Mesodermal cell (in vitro differentiated cells): ENCODE measurements at regions not wholly inside any gene's neighbourhood (a gene's known extent, or its start where the extent isn't known, plus 50 kb on each side); places are given as distances from the start of the nearest gene placed in this dataset.
A peak's percentile ranks its signal among the peaks of the same experiment; 100 is the strongest.

Experiments
- H3K27ac ChIP-seq: 2 replicates; pipeline ENCODE4 v1.7.0; 2013; ENCODE audit warnings: mild to moderate bottlenecking, low read depth, low read length, moderate library complexity; ENCODE audit not compliant: severe bottlenecking
- H3K36me3 ChIP-seq: 2 replicates; pipeline ENCODE4 v1.7.1; 2013; ENCODE audit warnings: mild to moderate bottlenecking, low read length, moderate library complexity; ENCODE audit not compliant: control insufficient read depth, insufficient read depth
- H3K4me1 ChIP-seq: one replicate; pipeline ENCODE4 v1.7.1; 2013; ENCODE audit warnings: mild to moderate bottlenecking, low read length; ENCODE audit not compliant: insufficient read depth, control insufficient read depth, poor library complexity, severe bottlenecking
- H3K4me3 ChIP-seq: 2 replicates; pipeline ENCODE4 v1.7.0; 2013; ENCODE audit warnings: low read length, control low read depth, mild to moderate bottlenecking; ENCODE audit not compliant: insufficient read depth, poor library complexity, severe bottlenecking; ENCODE audit errors: extremely low read depth
- H3K9me3 ChIP-seq: 2 replicates; pipeline ENCODE4 v1.7.1; 2013; ENCODE audit warnings: mild to moderate bottlenecking, low read length, moderate library complexity; ENCODE audit not compliant: control insufficient read depth
- WGBS, 2 experiments: methylation state at CpG; one replicate each; pipeline ENCODE4 v1.1.5; 2013; ENCODE audit warnings: missing lambda C conversion rate in 2 of 2; ENCODE audit not compliant: insufficient coverage in 2 of 2; 5-methylcytosine and 5-hydroxymethylcytosine counted together

DNA sequence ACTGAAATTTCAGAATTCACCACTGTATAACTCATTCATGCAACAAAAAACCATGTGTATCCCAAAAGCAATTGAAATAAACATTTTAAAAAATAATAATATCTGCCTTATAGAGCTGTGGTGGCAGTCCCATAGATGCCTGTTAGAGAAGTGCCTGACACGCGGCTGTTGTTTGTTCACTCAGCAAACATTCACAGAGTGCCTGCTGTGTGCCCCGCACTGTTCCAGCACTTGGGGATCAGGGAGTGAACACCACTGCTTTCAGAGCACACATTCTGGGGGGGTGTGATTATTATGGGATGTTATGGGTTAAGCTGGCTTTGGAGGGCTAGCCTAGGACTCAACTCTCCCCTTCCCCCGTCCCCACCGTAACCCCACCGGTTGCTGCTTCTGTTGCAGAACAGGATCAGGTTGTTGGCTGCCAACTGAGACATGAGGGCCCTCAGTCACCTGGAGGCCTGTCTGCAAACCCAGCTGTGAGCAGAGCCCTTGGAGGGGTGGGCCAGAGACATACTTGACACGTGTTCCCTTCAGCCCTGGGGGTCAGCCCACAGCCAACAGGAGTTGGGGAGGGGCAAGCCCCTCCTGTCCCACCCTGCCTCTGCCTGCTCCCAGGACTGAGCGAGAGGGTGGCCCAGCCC is 103.3 kb upstream of the CIBAR2 start:
- H3K27ac ChIP-seq = no peak overlapping the region
- peaks cover 3% of the 10 kb centered on the region for H3K36me3 ChIP-seq
- H3K4me1 ChIP-seq = peaks cover 20% of the 10 kb centered on the region
- 91% methylated on average over 5 to 6 of the region's 8 CpGs for WGBS, 2 experiments
- no peak overlapping the region for H3K4me3 ChIP-seq
- no peaks in the 10 kb centered on the region for H3K9me3 ChIP-seq

DNA sequence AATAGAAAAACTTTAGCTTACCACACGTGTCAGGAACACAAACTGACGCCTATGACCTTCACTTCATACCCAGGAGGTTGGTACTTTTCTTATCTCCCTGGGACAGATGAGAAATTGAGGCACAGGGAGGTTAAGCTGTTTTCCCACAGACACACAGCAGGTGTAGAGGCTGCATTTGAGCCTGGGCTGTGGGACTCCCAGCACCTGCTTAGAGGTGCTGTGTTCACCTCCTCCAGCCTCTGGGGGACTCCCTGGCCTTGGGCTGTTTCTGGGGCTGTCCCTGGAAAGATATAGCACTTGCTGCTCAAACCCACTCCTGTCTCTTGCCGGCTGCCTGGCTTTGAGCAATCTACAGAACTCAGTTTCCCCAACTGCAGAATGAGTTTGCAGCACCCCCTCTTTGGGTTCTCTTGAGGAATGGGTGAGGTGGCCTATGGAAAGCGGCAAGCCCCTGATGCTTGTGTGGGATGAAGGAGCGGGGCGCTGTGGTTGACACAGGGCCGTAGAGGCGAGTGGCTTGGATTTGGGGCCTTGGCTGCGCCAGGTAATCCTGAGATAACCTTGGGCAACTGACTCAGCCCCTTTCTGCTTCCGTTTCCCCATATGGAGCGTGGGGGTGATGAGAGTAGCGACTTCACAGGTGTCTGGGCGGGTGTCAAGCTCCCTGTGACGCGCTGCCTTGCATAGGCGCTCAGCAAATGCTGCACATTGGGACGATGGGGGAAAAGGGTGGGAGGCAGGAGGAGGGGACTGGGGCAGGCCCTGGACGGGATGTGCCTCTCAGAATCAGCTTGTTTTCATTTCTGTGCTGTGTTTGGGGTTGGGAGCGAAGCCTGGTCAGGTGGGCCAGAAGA is 104.5 kb upstream of the CIBAR2 start:
- WGBS, 2 experiments = 92 to 93% methylated on average over 17 of the region's 19 CpGs
- no peaks in the 10 kb centered on the region for H3K9me3 ChIP-seq
- H3K4me3 ChIP-seq = no peak overlapping the region
- peaks cover 3% of the 10 kb centered on the region for H3K36me3 ChIP-seq
- H3K4me1 ChIP-seq = peaks cover 25% of the 10 kb centered on the region
- no peak overlapping the region for H3K27ac ChIP-seq

DNA sequence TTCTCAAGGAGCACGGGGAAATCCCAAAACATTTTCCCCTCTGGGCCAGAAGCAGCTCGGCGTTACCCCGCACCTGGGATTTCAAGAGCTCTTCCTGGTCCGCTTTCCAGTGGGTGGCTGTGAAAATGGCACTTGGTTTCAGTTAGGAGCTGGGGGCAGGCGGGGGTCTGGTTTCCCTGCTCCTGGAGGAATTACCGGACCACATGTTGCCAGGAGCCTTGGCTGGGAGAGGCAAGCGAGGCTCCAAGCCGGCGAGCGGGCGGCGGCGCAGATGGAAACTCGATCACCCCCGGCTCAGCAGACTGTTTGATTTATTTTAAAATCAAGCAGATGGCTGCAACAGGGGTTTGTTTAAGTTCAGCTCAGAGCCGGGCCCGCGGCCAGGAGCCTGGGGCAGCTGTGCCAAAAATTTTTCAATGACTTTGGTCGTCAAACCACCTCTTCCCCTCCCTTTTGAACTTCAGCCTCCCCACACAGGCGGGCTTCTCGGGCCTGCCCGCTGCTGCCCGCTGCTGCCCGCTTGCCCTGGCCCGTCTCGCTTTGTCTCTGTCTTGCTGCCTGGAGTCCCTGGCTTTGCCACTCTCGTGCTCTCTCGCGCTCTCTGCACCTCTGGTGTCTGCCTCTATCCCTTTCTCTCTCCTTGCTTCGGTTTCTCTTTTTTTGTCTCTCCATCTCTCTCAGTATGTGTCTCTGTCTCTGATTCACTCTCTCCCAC is 108.0 kb upstream of the CIBAR2 start:
- Histone ChIP-seq H3K27ac (peak overlapping the region; percentile 73), H3K36me3 (peaks cover 3% of the 10 kb centered on the region), H3K9me3 (no peaks in the 10 kb centered on the region), H3K4me1 (peaks cover 30% of the 10 kb centered on the region), H3K4me3 (no peak overlapping the region)
- WGBS, 2 experiments = 72 to 81% methylated on average over 30 of the region's 31 CpGs

DNA sequence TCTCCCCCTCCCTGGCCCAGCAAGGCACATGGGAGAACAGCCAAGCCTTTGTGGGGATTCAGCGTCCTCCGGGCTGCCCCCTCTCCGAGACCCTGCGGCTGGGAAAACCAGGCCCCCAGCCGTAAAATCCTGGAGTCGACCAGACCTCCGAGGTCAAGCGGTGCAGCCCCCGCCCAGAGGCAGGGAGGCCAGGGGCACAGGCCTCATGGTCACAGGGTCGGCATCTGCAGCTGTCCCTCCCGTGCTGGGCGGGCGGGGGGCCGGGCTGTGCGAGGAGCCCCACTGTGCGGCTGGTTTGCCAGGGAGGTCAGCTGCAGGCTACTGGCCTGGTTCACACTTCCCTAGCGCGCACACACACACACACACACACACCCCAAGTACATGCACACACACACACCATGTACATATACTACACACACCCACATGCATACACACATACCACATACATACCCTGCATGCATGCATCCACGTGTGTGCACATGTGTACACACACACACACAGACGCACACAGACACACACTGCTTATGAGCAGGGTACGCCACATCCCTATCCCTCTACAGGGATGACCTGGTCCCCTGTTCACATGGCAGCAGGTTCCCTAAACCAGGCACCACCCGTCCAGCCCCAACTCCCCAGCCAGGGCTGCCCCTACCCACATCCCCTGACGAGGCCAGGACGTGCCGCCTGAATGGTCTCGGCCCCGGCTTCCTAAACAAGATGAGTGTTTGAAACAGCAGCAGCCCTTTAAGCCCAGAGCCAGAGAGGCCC is 108.9 kb upstream of the CIBAR2 start:
- H3K36me3 ChIP-seq = peaks cover under 1% of the 10 kb centered on the region
- peak overlapping the region; percentile 73 for H3K27ac ChIP-seq
- WGBS, 2 experiments = 69 to 78% methylated on average over 16 to 26 of the region's 27 CpGs
- peaks cover 5% of the 10 kb centered on the region for H3K9me3 ChIP-seq
- H3K4me1 ChIP-seq = peaks cover 30% of the 10 kb centered on the region
- H3K4me3 ChIP-seq = no peak overlapping the region

DNA sequence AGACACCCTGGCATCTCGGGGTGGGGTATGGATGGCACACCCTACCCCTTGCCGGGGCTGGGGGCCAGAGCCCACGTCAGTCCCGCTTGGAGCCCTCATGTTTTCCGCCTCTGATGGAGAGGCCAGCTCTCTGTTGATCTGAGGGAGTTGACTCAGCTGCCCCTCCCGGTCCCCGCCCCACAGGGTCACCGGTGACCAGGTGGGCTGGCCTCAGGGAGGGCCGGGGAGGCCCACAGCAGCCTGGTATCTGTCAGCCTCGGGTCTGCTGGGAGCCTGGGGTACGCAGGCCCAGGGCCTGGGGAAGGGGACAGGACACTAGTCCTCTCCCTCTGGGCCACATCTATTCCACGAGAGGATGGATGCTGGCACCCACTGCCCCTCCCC is 109.5 kb upstream of the CIBAR2 start:
- 84 to 88% methylated on average over 11 to 12 of the region's 12 CpGs for WGBS, 2 experiments
- Histone ChIP-seq H3K4me1 (peaks cover 30% of the 10 kb centered on the region), H3K27ac (peak overlapping the region; percentile 66), H3K36me3 (no peaks in the 10 kb centered on the region), H3K9me3 (peaks cover 5% of the 10 kb centered on the region), H3K4me3 (no peak overlapping the region)

DNA sequence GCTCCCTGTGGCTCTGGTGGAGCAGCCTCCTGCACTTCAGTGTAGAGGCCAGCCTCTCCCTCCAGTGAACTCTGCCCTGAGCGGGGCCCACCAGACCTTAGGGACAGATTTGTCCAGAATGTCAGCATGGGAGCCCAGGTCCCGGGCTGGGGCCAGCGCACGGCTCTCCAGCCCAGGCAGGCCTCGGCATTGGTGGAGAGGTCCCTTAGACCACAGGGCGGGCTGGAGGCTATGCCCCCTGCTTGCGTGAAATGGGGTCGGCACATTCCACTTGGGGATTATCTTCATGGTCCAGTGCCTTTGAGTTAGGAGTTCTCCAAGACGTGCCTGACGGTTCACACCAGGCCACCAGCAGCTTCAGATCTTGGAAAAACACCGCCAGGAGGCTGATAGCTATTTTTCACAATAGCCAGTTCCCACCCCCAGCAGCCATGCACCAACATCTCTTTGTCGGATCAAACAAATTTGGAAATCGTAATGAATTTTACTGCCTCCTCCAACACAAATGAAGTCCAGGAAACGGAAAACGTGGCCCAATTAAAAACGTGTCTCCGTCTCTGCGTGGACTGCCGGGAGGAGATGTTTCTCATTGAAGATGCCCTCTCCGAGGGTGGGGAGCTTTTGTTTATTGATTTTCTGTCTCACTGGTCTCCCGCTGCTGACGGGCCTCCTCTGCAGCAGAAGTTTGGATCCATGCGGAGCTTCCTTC is 110.0 kb upstream of the CIBAR2 start:
- H3K4me3 ChIP-seq = no peak overlapping the region
- H3K4me1 ChIP-seq = peaks cover 33% of the 10 kb centered on the region
- peak overlapping the region; percentile 66 for H3K27ac ChIP-seq
- H3K9me3 ChIP-seq = peaks cover 5% of the 10 kb centered on the region
- WGBS, 2 experiments = 67 to 72% methylated on average over 19 to 23 of the region's 23 CpGs
- H3K36me3 ChIP-seq = no peaks in the 10 kb centered on the region

DNA sequence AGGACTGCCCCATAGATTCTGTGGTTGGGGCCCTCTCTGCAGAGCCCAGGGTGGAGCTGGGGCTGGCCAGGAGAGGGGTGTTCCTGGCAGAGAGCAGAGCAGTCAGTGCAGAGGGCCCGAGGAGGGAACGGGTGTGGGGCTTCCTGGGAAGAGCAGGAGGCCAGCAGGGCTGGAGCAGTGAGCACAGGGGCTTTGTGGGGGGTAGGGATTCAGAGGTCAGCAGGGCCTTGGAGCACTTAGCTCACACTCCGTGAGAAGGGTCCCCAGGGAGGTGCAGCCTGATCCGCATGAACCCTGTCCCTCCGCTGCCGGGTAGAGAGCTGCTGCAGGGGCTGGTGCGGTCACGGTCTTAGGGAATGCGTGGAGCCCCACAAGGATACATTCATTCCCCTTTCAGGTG is 113.0 kb upstream of the CIBAR2 start:
- Histone ChIP-seq H3K27ac (no peak overlapping the region), H3K9me3 (peaks cover 5% of the 10 kb centered on the region), H3K4me1 (peaks cover 38% of the 10 kb centered on the region), H3K4me3 (no peak overlapping the region), H3K36me3 (no peaks in the 10 kb centered on the region)
- 87 to 90% methylated on average over 9 of the region's 9 CpGs for WGBS, 2 experiments

DNA sequence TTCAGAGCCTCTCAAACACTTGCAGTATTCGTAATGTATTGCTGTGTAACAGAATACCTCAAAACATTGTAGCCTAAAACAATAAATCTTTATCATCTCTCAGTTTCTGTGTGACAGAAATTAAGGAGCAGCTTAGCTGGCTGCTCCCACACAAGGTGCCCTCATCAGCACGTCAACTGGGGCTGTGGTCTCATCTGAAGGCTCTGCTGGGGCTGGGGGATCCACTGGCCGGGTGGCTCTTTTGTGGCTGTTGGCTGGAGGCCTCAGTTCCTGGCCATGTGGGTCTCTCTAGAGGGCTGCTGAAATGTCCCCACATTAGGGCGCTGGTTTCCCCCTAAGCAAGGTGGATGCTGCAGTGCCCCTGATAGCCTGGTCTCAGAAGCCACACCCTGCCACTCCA is 113.4 kb upstream of the CIBAR2 start:
- H3K4me3 ChIP-seq = no peak overlapping the region
- H3K4me1 ChIP-seq = peaks cover 34% of the 10 kb centered on the region
- no peak overlapping the region for H3K27ac ChIP-seq
- WGBS, 2 experiments = 94 to 100% methylated on average over 3 of the region's 4 CpGs
- H3K9me3 ChIP-seq = peaks cover 5% of the 10 kb centered on the region
- no peaks in the 10 kb centered on the region for H3K36me3 ChIP-seq

DNA sequence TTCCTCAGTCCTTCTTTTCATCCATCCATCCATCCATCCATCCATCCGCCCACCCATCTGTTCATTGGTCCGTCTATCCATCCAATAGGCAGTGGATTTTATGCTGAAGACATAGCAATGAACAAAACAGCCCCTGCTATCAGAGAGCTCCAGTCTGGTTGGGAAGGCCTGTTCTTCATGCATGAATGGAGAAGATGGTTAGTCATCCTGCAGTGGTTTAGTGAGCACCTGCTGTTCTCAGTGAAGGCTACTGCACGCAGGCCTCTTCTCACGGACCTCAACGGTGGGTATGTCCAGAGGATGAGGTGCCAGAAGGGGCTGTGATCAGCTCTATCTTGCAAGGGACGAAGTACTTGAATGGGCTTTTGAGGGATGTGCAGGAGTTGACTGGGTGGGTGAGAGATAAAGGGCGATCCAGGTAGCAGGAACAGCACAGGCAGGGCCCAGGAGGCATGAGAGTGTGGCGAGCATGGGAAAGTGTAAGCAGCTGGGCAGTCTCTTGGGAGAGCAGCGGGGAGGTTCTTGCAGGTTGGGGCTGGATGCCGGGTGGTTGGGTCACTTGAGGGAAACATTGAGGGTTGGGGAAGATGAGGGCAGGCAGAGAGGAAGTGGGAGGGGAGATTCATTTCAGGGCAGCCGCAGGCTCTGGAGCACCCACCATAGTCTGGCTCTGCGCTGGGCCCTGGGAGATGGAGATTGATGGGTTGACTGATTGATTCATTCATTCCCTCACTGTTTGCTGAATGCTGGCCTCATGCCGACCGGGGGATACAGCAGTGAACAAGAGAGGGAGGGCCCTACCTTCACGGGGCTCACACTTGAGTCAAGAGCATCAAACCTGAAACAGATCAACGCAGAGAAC is 115.0 kb upstream of the CIBAR2 start:
- peaks cover 22% of the 10 kb centered on the region for H3K4me1 ChIP-seq
- no peaks in the 10 kb centered on the region for H3K36me3 ChIP-seq
- 75% methylated on average over 12 to 15 of the region's 16 CpGs for WGBS, 2 experiments
- peaks cover 5% of the 10 kb centered on the region for H3K9me3 ChIP-seq
- H3K4me3 ChIP-seq = no peak overlapping the region
- H3K27ac ChIP-seq = peak overlapping the region; percentile 69
